Gastroesophageal sphincter (tissue), 3 donors: ENCODE measurements at regions not wholly inside any gene's neighbourhood (a gene's known extent, or its start where the extent isn't known, plus 50 kb on each side); places are given as distances from the start of the nearest gene placed in this dataset.

Experiments used
- POLR2AphosphoS5 ChIP-seq: sonication (generic); formaldehyde crosslinking; IDR thresholded peaks from one replicate; pipeline ENCODE4 v1.6.1; 2017; ENCODE audit warnings: antibody characterized with exemption
- TF ChIP-seq, protein P1 (sequence below), 4 experiments: fragments of 200-600 bp in 2 of 4; fragments of 450-650 bp in 2 of 4; sonication (generic) in 1 of 4; IDR thresholded peaks; one replicate each; pipeline ENCODE4 v1.5.1; 2017 to 2019; ENCODE audit warnings: antibody characterized with exemption in 4 of 4, mild to moderate bottlenecking in 2 of 4, moderate library complexity in 2 of 4

DNA sequence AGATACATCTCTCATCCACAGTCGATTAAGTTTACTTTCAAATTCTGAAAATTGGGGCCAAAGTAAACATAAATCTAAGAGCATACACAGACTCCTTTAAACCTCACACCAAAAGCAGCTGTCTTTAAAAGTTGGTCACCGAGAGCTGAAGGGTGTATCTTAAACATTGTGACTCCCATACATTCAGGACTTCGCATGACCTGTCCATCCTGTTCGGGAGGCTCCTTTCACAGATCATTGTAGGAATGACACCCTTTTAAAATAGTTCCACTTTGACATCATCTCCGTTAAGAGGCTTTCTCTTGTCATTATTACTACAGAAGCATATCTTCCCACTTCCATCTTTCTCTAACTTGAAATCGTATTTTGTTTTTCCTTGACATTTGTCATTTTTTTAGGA is 440.0 kb downstream of the DNAJB9 start:
- TF ChIP-seq, protein P1, sequence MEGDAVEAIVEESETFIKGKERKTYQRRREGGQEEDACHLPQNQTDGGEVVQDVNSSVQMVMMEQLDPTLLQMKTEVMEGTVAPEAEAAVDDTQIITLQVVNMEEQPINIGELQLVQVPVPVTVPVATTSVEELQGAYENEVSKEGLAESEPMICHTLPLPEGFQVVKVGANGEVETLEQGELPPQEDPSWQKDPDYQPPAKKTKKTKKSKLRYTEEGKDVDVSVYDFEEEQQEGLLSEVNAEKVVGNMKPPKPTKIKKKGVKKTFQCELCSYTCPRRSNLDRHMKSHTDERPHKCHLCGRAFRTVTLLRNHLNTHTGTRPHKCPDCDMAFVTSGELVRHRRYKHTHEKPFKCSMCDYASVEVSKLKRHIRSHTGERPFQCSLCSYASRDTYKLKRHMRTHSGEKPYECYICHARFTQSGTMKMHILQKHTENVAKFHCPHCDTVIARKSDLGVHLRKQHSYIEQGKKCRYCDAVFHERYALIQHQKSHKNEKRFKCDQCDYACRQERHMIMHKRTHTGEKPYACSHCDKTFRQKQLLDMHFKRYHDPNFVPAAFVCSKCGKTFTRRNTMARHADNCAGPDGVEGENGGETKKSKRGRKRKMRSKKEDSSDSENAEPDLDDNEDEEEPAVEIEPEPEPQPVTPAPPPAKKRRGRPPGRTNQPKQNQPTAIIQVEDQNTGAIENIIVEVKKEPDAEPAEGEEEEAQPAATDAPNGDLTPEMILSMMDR (IDR thresholded peaks at IDR 0.05): no peak
- TF ChIP-seq POLR2AphosphoS5: no peak
